GM19351 (cell line): ENCODE measurements at regions not wholly inside any gene's neighbourhood (a gene's known extent, or its start where the extent isn't known, plus 50 kb on each side); places are given as distances from the start of the nearest gene placed in this dataset.

Source experiments
- ATAC-seq: cut with Tn5 transposase; IDR thresholded peaks from one replicate; pipeline ENCODE4 v1.9.1; 2021; ENCODE audit warnings: mild to moderate bottlenecking, moderate library complexity; ENCODE audit not compliant: unreplicated experiment

DNA sequence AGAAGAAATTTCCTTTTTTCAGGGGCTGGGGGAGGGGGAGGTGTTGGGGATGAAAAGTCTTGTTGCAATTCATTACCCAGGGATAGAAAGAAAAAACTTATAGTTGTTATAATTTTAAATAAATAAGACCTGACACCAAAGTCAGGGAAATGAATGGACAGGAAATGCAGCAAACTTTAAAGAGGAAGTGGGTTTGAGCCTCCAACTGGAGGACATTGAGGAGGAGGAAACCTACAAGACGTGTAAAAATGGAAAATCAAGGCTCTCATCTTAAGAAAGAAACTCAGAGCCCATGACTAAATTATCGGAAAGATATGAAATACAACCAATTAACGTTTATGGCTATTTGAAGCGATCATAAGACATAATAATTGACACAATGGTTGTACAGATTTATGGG lies 54.4 kb downstream of the NIBAN1 start:
- ATAC-seq: no peak

DNA sequence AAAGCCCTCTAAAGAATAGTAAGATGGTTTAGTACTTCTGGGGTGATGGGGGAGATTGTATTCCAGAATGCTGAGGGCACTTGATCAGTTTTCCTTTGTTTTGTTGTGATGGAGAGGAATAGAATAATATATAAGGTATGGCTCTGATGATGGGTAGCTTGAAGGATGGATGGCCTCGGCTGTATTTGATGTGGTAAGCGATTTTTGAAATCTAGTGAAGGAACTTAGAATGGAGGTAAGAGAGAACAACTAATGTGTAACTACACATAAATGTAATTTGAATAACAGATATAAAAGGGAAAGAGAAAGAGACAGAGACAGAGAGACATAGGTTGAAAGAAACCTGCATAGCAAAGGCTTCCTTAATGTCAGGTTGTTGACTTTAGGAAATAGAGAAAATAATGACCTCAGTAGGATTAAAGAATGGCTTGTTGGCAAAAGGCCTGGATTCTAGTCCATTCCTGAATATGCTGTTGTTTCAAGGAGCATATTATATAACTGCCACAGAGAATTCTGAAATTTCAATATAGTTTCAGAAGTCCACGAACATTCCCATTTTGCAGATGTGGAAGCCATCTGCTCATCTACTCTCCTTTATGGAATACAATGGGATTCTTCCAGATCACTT lies 58.7 kb downstream of the NIBAN1 start:
- no peak for ATAC-seq

DNA sequence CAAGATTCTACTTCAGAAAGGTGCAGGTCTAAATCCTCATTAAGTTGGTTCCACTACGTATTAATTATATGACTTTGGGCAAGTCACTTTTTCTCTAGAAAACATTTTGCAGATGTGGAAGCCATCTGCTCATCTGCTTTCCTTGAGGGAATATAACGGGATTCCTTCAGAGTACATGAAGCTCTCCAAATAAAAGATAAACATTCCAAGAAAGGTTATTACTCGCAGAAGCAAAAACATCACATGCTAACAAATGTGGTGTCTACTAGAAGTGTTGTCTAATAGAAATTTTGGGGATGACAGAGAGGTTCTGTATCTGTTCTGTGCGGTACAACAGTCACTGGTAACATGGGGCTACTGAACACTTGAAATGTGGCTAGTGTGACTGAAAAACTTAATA lies 60.2 kb downstream of the NIBAN1 start:
- no peak for ATAC-seq

DNA sequence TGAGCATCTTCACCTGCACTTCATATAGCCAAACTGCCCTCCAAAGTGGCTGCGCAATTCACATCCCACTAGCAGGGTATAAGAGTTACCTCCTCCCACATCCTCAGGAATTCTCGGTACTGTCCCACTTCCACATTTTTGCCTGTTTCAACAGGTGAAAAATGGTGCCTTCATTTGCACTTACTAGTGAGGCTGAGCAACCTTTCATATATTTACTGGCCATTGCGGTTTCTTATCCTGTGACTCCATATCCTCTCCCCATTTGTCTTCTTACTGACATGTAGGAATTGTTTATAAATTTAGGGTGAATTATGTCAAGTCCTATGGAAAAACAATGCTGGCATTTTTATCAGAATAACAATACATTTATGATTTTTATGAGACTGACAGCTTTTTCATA lies 61.9 kb downstream of the NIBAN1 start:
- ATAC-seq: no peak

DNA sequence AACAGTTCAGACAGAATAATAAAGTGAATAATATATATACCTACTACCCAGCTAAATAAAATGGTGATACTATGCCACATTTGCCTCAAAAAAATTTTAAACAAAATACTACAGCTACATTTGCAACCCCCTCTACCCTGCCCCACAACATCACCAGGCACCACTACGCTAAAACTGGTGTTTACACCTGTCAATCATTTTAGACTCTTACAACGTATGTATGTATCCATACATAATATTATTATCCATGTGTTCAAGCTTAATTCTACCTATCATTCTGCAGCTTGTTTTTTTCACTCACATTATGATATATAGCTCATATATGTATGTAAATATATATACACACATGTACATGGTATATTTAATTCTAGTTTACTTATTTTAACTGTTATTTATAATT lies 62.5 kb downstream of the NIBAN1 start:
- ATAC-seq: no peak

DNA sequence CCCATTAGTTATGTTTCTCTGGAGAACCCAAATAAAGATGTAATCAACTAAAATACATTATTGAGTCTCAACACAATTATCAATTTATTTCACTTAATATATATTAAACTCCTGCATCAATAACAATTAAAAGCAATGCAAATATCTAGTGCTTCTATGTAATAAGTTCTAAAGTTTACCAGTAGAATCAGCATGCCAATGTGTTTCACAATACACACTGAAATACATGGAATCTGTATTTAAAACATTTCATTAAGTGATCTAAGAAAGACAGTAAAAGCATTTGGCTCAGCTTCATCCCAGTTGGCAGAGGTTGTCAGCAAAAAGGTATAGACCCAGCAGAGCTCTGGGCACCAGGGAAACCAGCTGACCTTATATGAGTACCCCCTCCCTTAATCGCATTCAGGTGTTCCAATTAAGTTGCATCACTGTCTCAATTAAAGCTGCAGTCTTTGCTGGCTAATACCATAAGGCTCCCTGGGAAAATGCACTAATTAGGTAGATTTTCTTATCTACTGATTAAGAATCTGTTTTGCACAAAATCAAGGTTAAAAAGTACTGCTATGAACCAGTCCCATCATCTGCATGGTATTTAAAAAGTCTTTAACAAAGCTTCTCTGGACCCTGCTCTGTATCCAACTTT lies 63.1 kb downstream of the NIBAN1 start:
- ATAC-seq: no peak

DNA sequence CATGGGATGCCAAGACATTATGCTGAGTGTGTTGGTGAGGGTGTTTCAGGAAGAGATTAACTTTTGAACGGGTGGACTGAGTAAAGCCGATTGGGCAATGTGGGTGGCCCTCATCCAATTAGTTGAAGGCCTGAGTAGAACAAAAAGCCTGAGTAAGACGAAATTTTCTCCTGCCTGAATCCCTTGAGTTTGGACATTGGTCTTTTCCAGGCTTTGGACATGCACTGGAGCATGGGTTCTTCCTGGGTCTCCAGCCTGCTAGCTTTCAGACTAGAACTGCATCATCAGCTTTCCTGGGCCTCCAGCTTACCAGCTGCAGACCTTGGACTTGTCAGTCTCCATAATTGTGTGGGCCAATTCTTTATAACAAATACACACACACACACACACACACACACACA lies 63.6 kb downstream of the NIBAN1 start:
- ATAC-seq: no peak

DNA sequence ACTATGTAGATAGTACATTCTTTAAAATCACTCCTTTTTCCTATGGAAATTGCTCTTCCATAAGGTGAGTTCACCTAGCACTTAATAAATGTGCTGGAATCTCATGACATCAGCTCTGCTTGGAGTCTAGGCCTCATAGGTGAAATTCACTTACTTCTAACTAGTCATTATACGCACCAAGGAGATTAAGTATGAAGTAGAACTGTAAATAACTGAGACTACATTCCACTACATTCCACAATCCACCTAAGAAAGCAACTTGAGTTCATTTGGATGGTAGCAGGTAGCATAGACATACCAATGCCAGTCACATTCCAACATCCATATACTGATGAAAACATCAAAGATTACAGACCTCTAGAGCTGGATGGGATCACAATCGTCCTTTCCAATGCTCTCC lies 64.3 kb downstream of the NIBAN1 start:
- ATAC-seq: no peak

DNA sequence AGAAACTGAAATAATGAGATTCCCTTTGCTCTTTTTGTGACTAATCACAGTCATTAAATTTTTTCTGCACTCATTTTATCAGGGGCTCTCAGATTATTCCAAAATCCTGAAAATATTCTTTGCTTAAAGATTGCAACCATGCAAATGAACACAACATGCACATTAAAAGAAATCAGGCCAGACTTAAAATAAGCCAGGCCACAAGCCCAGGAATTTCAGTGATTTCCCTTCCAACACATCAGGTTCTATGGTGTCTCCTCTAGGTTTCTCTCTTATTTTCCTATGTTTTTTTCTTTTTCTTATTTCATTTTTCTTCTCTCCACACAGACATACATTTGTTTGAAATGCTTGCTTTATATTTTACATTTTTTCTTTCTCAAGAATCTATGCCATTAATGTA lies 65.3 kb downstream of the NIBAN1 start:
- ATAC-seq: no peak

DNA sequence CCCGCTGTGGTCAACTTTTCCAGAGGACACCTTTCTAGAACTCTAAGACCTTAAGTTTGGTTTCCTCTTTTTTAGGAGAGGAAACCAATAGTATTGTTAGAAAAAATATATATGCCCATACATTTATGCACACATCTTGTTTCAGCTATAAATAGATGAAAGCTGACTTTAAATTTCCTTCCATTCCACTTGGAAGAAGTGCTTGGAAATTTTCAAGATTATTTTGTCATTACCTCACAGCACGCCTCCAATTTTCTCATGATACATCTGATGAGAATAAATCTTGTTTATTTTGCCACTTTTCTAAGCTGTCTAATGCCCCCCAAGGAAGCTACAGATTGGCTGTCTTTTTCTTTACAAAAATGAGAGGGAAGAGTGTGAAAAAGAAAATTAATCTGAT lies 65.8 kb downstream of the NIBAN1 start:
- ATAC-seq: no peak

DNA sequence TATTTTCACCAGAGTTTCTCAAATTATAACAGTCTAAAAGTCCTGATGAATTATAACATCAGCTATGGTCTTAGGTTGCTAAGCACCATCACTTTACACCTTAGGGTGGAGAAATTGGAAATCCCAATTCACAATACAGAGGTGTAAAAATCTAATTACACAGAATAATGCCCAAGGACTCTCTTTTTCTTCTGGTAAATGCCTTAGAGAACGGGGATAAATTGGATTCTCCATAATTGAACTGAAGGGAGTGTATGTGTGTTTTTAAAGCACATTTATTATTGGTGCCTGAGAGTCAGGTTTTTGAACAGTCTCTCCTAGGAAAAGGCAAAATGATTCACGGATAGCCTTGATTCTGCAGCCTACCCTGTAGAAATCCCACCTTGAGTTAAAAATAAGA lies 66.8 kb downstream of the NIBAN1 start:
- no peak for ATAC-seq

DNA sequence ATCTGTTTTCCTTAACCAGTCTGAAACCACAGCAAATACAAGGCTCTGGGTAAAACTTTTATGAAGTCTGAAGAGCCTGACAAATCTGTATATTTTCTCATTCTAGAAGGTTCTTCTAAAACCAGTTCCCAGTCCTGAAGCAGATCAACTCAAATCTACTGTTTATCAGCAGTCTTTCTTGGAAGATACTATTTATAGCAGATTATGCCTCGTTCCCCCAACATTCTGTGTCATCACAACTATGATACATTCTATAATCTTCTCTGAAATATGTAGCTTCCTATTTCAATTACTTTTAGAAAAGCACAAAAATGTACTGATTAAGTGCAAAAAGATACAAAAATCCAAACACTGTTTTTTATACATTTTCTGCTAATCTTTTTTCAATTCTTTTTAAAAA lies 67.5 kb downstream of the NIBAN1 start:
- ATAC-seq: no peak

DNA sequence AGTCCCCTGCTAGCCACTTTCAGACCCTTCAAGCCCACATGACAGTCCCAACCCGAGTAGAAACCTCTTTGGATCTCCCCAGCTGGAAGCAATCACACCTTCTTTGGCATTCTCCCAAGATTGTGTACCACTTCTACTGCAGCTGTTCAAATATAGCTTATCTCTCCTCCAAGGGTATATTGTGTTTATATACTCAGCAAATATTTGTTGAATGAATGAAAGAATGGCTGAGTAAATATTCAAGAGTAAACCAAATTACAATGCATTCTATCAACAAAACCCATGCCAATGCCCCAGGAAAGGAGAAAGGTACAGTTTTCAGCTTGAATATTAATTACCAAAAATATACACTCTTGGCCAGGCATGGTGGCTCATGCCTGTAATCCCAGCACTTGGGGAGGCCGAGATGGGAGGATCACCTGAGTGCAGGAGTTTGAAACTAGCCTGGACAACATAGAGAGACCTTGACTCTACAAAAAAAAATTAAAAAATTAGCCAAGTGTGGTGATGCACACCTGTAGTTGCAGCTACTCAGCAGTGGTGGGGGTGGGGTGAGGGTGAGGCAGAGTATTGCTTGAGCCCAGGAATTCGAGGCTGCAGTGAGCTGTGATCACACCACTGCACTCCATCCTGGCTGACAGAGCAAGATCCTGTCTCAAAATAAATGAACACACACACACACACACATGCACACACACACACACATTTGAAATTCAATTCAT lies 68.5 kb downstream of the NIBAN1 start:
- ATAC-seq: no peak

DNA sequence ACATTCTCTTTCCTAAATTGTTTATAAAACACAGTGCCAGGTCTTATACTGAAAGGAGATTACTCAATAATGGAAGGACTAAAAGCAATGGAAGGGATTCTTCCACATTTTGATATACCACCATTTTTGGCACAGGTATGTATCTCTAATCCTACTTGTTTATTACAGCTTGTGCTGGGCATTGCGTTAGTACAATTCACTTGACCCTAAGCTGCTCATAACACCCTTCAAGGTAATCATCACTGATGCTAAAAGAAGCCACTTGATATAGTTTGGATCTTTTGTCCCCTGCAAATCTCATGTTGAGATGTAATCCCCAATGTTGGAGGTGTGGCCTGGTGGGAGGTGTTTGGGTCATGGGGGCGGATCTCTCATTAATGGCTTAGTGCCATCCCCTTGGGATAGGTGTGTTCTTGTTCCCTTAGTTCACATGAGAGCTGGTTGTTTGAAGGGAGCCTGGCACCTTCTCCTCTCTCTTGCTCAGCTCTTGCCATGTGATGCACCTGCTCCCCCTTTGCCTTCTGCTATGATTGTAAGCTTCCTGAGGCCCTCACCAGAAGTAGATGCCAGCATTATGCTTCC lies 71.1 kb downstream of the NIBAN1 start:
- ATAC-seq: no peak

DNA sequence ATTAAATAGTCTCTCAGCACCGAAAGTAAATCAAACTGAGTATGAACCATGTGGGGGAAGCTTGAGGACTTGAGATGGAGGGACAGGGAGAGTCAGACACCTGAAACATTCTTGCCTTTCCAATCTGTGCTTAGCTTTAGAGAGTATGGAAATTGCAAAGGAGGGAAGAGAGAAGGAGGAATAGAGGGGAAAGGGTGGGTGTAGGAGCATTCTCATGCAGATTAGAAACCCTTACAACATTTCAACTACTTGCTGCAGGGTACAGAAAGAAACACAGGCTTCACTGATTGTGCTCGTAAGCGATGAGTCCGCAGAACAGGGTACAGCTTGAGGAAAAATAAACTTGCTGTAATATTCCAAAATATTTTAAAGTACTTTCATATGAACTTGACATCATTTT lies 73.8 kb downstream of the NIBAN1 start:
- no peak for ATAC-seq

DNA sequence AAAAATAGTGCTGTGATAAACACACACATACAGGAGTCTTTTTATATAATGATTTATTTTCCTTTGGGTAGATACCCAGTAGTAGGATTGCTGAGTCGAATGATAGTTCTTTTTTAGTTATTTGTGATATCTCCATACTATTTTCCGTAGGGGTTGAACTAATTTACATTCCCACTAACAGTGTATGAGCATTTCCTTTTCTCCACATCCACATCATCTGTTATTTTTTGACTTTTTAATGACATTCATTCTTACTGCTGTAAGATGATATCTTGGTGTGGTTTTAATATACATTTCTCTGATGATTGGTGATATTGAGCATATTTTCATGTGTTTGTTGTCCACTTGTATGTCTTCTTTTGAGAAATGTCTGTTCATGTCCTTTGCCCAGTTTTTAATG lies 78.3 kb downstream of the NIBAN1 start:
- ATAC-seq: no peak

DNA sequence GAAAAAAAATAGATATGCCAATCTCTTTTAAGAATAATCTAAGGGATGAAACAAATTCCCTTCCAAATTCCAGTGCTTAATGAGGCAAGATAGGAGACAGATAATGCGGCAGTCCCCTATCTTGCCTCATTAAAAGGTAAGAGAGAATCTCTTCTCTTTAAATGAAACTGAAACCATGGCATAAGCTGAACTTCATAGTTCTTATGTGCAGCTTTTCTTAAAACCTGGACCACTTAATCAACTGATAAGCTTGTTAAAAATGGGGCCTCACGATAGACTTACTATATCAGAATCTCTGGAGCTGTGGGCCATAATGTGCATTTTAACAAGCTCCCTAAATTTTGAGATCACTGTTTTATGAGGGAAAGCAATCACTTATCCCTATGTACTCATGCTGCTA lies 79.2 kb downstream of the NIBAN1 start:
- no peak for ATAC-seq

DNA sequence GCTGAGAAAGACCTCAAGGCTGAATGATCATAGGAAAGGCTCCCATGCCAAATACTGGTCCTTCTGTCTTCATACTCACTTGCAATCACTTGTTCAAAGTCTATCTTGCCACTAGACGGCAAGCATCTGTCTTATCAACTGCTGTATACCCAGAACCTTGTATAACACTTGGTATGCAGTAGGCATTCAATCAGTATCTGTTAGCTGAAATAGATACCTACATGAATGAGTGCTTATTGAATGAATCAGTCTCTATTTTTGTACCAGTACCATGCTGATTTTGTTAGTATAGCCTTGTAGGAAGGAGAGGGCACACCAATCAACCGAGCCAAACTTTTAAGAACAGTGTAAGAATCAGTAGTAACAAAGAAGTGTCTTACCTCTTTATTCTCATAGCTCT lies 80.6 kb downstream of the NIBAN1 start:
- ATAC-seq: no peak

DNA sequence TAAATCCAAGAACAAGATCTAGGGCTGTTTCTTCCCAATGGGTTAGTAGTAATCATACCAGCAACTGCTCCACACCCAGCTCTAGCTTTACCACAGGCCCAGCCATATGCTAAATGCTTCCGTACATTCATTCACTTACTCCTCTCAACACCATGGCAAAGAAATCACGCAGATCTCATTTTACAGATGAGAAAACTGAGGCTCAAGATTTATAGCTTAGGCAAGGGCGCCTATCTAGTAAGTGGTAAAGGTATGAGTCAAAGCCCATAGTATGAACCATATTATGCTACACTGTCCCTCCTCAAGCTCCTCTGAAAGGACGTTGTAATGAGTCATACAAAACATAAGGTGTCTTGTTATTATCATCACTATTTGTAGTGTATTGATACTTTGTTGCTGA lies 82.2 kb downstream of the NIBAN1 start:
- ATAC-seq: peak; percentile 89

DNA sequence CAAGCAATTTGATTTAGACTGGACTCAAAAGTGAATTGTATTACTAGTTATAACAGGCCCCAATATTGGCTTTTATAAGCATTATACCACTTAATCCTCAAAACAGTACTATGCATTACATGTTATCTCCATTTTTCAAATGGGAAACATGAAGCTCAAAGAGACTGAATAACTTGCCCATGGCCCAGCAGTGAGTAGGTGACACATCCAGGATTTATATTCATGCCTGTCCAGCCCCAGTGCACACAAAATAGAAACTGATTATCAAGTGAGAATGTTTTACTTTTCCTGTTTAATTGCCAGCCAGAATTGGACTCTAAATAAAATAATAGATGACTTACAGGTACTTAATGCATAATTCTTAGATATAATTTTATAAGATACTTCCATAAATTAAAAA lies 82.9 kb downstream of the NIBAN1 start:
- no peak for ATAC-seq

DNA sequence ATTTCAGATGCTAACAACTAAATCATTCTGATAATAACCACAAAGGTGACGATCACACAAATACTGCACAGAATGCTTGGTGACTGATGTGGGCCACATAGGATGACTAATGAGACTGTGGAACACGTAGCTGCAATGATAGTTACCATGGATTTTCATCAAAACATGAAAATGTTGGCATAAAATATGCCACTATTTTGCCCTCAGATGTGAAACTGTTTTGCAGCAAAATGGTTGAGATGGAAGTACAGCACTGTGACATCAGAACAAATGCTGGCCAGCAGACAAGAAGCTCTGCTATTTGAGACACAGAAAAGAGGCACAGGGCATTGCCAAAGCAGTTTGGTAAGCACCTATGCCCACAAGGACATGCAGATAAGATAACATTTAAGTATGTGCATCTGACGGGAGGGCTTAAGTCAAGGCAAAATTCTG lies 83.8 kb downstream of the NIBAN1 start:
- no peak for ATAC-seq

DNA sequence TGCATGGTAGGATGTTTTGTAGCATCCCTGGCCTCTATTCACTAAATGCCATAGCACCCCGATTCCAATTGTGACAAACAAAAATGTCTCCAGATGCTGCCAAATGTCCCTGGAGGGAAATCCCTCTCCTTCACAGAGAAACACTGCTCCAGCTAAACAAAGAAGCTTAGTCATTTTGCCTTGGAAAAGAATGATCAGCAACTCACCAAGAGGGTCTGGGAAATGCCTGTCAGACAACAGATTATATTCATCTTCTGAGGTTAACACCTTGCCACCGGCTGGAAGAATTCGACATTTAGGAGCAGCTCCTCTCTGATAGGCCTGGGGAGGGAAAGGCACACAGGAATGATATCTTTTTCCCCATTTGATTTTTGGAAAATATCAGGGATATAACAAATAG lies 84.4 kb downstream of the NIBAN1 start:
- ATAC-seq: no peak
